ENCODE measurements at regions not wholly inside any gene's neighbourhood (a gene's known extent, or its start where the extent isn't known, plus 50 kb on each side); places are given as distances from the start of the nearest gene placed in this dataset.

DNA sequence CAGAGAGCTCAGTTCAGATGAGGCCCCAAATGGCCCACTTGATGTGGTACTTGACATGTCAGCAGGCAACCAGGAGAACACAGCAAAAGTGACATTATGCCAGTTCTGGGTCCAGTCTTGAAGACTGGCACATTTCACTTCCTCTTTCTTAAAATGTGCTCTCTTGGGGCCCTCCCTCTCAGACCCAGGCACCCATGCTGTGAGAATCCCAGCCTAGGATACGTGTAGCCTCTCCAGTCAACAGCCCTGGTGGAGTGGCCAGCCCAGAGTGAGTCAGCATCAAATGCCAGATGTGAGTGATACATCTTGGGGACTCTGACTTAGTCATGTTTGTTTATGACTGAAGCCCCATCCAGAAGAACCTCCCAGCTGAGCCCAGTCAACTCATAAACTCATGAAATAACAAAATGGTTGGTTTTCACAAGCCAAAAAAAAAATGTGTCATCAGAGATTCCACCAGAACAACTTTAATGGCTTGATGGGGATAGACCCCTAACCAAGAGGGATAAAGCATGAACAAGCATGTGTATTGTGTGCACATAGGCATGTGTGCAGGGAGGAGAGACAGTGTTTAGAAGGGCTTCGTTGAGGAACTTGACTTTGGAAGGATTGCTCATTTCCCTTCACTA lies 82.5 kb upstream of the TNRC6C start:
- TF ChIP-seq ZNF561 (tag by site-specific recombination; IDR thresholded peaks at IDR 0.05; ENCODE audit: borderline replicate concordance) (no peak), ZBTB7A (tag by site-specific recombination; IDR thresholded peaks at IDR 0.05; ENCODE audit: low read depth) (no peak), ZNF10 (tag by site-specific recombination; IDR thresholded peaks at IDR 0.05) (no peak), ZNF776 (tag by site-specific recombination; IDR thresholded peaks at IDR 0.05; ENCODE audit: borderline replicate concordance) (no peak), ZNF558 (tag by site-specific recombination; IDR thresholded peaks at IDR 0.05) (no peak)
- TF ChIP-seq, protein P1, sequence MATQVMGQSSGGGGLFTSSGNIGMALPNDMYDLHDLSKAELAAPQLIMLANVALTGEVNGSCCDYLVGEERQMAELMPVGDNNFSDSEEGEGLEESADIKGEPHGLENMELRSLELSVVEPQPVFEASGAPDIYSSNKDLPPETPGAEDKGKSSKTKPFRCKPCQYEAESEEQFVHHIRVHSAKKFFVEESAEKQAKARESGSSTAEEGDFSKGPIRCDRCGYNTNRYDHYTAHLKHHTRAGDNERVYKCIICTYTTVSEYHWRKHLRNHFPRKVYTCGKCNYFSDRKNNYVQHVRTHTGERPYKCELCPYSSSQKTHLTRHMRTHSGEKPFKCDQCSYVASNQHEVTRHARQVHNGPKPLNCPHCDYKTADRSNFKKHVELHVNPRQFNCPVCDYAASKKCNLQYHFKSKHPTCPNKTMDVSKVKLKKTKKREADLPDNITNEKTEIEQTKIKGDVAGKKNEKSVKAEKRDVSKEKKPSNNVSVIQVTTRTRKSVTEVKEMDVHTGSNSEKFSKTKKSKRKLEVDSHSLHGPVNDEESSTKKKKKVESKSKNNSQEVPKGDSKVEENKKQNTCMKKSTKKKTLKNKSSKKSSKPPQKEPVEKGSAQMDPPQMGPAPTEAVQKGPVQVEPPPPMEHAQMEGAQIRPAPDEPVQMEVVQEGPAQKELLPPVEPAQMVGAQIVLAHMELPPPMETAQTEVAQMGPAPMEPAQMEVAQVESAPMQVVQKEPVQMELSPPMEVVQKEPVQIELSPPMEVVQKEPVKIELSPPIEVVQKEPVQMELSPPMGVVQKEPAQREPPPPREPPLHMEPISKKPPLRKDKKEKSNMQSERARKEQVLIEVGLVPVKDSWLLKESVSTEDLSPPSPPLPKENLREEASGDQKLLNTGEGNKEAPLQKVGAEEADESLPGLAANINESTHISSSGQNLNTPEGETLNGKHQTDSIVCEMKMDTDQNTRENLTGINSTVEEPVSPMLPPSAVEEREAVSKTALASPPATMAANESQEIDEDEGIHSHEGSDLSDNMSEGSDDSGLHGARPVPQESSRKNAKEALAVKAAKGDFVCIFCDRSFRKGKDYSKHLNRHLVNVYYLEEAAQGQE (tag by site-specific recombination; IDR thresholded peaks at IDR 0.05) = no peak
- TF ChIP-seq, protein P2, sequence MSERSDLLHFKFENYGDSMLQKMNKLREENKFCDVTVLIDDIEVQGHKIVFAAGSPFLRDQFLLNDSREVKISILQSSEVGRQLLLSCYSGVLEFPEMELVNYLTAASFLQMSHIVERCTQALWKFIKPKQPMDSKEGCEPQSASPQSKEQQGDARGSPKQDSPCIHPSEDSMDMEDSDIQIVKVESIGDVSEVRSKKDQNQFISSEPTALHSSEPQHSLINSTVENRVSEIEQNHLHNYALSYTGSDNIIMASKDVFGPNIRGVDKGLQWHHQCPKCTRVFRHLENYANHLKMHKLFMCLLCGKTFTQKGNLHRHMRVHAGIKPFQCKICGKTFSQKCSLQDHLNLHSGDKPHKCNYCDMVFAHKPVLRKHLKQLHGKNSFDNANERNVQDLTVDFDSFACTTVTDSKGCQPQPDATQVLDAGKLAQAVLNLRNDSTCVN (tag by site-specific recombination; optimal IDR thresholded peaks at IDR 0.05) = no peak
- TF ChIP-seq, protein P3, sequence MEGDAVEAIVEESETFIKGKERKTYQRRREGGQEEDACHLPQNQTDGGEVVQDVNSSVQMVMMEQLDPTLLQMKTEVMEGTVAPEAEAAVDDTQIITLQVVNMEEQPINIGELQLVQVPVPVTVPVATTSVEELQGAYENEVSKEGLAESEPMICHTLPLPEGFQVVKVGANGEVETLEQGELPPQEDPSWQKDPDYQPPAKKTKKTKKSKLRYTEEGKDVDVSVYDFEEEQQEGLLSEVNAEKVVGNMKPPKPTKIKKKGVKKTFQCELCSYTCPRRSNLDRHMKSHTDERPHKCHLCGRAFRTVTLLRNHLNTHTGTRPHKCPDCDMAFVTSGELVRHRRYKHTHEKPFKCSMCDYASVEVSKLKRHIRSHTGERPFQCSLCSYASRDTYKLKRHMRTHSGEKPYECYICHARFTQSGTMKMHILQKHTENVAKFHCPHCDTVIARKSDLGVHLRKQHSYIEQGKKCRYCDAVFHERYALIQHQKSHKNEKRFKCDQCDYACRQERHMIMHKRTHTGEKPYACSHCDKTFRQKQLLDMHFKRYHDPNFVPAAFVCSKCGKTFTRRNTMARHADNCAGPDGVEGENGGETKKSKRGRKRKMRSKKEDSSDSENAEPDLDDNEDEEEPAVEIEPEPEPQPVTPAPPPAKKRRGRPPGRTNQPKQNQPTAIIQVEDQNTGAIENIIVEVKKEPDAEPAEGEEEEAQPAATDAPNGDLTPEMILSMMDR (tag by site-specific recombination; IDR thresholded peaks at IDR 0.05) = no peak
